ENCODE measurements at regions not wholly inside any gene's neighbourhood (a gene's known extent, or its start where the extent isn't known, plus 50 kb on each side); places are given as distances from the start of the nearest gene placed in this dataset.

DNA sequence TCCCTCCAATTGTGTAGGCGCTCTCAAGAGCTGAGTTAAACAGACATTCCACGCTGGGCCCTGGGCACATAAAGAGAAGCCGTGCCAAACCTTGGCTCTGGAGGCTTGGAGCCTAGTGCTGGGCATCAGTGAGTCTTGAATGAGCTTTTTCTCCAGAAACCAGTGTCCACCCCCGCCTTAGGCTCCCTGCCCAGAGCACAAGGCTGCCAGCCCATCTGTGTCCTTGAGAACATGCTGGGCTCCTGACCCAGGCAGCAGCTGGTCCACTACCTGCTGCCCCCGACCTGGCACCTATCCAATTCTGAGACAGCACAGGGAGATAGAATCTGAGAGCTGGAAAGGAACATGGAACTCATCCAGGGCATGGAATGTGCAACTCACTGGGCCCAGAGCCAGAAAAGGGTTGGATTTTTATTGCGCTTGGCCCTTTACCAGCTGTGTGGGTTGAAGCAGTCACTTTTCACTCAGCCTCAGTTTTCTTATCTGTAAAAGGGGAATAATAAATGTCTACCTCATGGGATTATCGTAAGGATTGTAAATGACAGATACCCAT is 92.4 kb upstream of the CPLX2 start:
- peaks cover 3% of the 10 kb centered on the region for H3K9me3 Mint-ChIP-seq (ENCODE audit: unreplicated experiment)
- no peaks in the 10 kb centered on the region for H3K36me3 Mint-ChIP-seq (ENCODE audit: unreplicated experiment)
- no peak overlapping the region for H3K4me3 Mint-ChIP-seq (ENCODE audit: unreplicated experiment)
- H3K27ac Mint-ChIP-seq (ENCODE audit: unreplicated experiment): no peak overlapping the region
- H3K4me1 Mint-ChIP-seq (ENCODE audit: unreplicated experiment): no peaks in the 10 kb centered on the region
- no peak for DNase-seq (ENCODE audit: extremely low spot score, unreplicated experiment)
- TF ChIP-seq, protein P1, sequence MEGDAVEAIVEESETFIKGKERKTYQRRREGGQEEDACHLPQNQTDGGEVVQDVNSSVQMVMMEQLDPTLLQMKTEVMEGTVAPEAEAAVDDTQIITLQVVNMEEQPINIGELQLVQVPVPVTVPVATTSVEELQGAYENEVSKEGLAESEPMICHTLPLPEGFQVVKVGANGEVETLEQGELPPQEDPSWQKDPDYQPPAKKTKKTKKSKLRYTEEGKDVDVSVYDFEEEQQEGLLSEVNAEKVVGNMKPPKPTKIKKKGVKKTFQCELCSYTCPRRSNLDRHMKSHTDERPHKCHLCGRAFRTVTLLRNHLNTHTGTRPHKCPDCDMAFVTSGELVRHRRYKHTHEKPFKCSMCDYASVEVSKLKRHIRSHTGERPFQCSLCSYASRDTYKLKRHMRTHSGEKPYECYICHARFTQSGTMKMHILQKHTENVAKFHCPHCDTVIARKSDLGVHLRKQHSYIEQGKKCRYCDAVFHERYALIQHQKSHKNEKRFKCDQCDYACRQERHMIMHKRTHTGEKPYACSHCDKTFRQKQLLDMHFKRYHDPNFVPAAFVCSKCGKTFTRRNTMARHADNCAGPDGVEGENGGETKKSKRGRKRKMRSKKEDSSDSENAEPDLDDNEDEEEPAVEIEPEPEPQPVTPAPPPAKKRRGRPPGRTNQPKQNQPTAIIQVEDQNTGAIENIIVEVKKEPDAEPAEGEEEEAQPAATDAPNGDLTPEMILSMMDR (IDR thresholded peaks at IDR 0.05): no peak
- peaks cover 4% of the 10 kb centered on the region for H3K27me3 Mint-ChIP-seq (ENCODE audit: unreplicated experiment)

DNA sequence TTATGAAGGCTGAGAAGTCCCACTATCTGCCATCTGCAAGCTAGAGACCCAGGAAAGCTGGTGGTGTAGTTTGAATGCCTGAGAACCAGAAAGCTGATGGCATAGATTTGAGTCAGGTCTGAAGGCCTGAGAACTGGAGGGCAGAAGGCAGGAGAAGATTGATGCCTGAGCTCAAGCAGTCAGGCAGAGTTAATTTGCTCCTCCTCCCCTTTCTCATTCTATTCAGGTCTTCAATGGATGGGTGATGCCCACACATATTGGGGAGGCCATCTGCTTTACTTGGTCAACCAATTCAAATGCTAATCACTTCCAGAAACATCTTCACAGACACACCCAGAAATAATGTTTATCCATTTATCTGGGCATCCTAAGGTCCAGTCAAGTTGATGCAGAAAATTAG is 87.6 kb upstream of the CPLX2 start:
- H3K9me3 Mint-ChIP-seq (ENCODE audit: unreplicated experiment): peaks cover 3% of the 10 kb centered on the region
- DNase-seq (ENCODE audit: extremely low spot score, unreplicated experiment): no peak

DNA sequence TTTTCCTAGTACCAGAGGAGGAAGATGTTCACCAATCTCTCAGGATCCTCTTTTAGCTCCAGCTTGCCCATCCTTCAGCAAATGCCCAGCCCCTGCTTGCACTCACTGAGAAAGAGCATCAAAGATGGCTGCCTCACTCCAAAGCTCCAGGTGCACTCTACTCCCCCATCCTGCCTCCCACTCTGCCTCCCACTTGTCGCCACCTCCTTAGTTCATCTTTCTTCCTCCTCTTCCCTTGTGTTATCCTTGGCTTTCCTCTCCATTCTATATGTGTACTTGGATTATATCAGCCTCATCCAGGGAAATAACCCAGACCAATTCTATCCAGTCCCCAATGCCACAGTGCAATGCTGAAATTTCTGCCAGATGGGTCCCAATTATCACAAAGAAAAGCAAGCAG is 87.1 kb upstream of the CPLX2 start:
- Mint-ChIP-seq H3K9me3 (ENCODE audit: unreplicated experiment) (peaks cover 3% of the 10 kb centered on the region), H3K27ac (ENCODE audit: unreplicated experiment) (no peak overlapping the region), H3K4me1 (ENCODE audit: unreplicated experiment) (no peaks in the 10 kb centered on the region), H3K4me3 (ENCODE audit: unreplicated experiment) (no peak overlapping the region), H3K36me3 (ENCODE audit: unreplicated experiment) (no peaks in the 10 kb centered on the region), H3K27me3 (ENCODE audit: unreplicated experiment) (no peaks in the 10 kb centered on the region)
- DNase-seq (ENCODE audit: extremely low spot score, unreplicated experiment): no peak
- TF ChIP-seq, protein P1 (IDR thresholded peaks at IDR 0.05): no peak

More for the DNA sequence above, 87.6 kb upstream of the CPLX2 start:
- no peaks in the 10 kb centered on the region for H3K27me3 Mint-ChIP-seq (ENCODE audit: unreplicated experiment)
- TF ChIP-seq, protein P1 (IDR thresholded peaks at IDR 0.05): no peak
- H3K4me3 Mint-ChIP-seq (ENCODE audit: unreplicated experiment): no peak overlapping the region
- no peak overlapping the region for H3K27ac Mint-ChIP-seq (ENCODE audit: unreplicated experiment)
- H3K4me1 Mint-ChIP-seq (ENCODE audit: unreplicated experiment): no peaks in the 10 kb centered on the region
- no peaks in the 10 kb centered on the region for H3K36me3 Mint-ChIP-seq (ENCODE audit: unreplicated experiment)

DNA sequence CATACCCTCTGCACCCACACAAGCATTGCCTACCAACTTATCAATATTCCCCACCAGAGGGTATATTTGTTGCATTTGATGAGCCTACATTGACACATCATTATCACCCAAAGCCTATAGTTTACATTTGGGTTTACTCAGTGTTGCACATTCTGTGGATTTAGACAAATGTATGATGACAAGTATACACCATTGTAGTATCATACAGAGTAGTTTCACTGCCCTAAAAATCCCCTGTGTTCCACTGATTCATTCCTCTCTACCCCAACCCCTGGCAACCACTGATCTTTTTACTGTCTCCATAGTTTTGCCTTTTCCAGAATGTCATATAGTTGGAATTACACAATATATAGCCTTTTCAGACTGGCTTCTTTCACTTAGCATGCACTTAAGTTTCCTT is 85.7 kb upstream of the CPLX2 start:
- Mint-ChIP-seq H3K4me3 (ENCODE audit: unreplicated experiment) (no peak overlapping the region), H3K27ac (ENCODE audit: unreplicated experiment) (no peak overlapping the region)

DNA sequence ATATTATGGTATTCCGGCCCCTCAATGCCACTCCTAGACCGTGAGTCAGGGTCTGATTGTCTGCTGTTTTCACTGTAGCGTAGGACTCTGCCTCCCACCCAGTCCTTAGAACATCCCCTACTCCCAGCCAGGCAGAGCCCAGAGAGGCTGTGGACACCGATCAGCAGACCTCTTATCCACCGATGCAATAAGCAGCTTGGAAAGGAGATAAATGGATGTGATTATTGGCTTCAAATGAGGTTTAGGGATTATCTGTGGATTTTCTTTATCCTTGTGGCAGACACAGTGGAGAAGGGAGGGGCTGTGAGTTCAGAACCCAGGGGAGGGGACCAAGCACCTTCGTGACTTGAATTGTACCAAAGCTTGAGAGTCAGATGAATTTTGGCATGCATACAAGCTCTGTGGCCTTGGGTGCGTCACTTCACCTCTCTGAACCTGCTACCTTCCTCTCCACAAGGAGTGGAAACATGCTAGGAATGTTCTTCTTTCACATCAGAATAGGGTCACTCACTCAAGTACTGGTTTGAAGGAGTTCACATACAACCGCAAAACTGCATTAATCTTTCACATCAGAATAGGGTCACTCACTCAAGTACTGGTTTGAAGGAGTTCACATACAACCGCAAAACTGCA is 83.1 kb upstream of the CPLX2 start:
- Mint-ChIP-seq H3K36me3 (ENCODE audit: unreplicated experiment) (no peaks in the 10 kb centered on the region), H3K9me3 (ENCODE audit: unreplicated experiment) (no peaks in the 10 kb centered on the region), H3K27me3 (ENCODE audit: unreplicated experiment) (peaks cover 2% of the 10 kb centered on the region), H3K4me1 (ENCODE audit: unreplicated experiment) (no peaks in the 10 kb centered on the region), H3K27ac (ENCODE audit: unreplicated experiment) (no peak overlapping the region), H3K4me3 (ENCODE audit: unreplicated experiment) (no peak overlapping the region)
- DNase-seq (ENCODE audit: extremely low spot score, unreplicated experiment): no peak
- TF ChIP-seq, protein P1 (IDR thresholded peaks at IDR 0.05): no peak

More for the DNA sequence above, 85.7 kb upstream of the CPLX2 start:
- DNase-seq (ENCODE audit: extremely low spot score, unreplicated experiment): no peak
- TF ChIP-seq, protein P1 (IDR thresholded peaks at IDR 0.05): no peak
- no peaks in the 10 kb centered on the region for H3K9me3 Mint-ChIP-seq (ENCODE audit: unreplicated experiment)
- H3K36me3 Mint-ChIP-seq (ENCODE audit: unreplicated experiment): no peaks in the 10 kb centered on the region
- no peaks in the 10 kb centered on the region for H3K27me3 Mint-ChIP-seq (ENCODE audit: unreplicated experiment)
- H3K4me1 Mint-ChIP-seq (ENCODE audit: unreplicated experiment): no peaks in the 10 kb centered on the region
